Duodenal mucosa (tissue), 2 donors: ENCODE measurements at regions not wholly inside any gene's neighbourhood (a gene's known extent, or its start where the extent isn't known, plus 50 kb on each side); places are given as distances from the start of the nearest gene placed in this dataset.

Experiments
- H3K27ac ChIP-seq: one replicate; pipeline ENCODE4 v1.7.0; 2013; ENCODE audit warnings: low read depth, low read length
- H3K27me3 ChIP-seq, 2 donors: one replicate each; pipeline ENCODE4 v1.7.0; 2013; ENCODE audit warnings: low read length in 2 of 2, control low read depth in 1 of 2; ENCODE audit not compliant: insufficient read depth in 2 of 2, control insufficient read depth in 1 of 2
- H3K36me3 ChIP-seq, 2 donors: one replicate each; pipeline ENCODE4 v1.7.0; 2013; ENCODE audit warnings: low read length in 2 of 2, control low read depth in 1 of 2; ENCODE audit not compliant: insufficient read depth in 2 of 2, control insufficient read depth in 1 of 2
- H3K4me1 ChIP-seq, 2 donors: one replicate each; pipeline ENCODE4 v1.7.0; 2013; ENCODE audit warnings: low read length in 2 of 2, control low read depth in 1 of 2; ENCODE audit not compliant: insufficient read depth in 2 of 2, control insufficient read depth in 1 of 2
- H3K4me3 ChIP-seq, 2 donors: one replicate each; pipeline ENCODE4 v1.7.0; 2013; ENCODE audit warnings: low read length in 2 of 2, low read depth in 1 of 2
- H3K9ac ChIP-seq, 2 donors: one replicate each; pipeline ENCODE4 v1.7.0; 2013; ENCODE audit warnings: low read length in 2 of 2, low read depth in 1 of 2
- H3K9me3 ChIP-seq, 2 donors: one replicate each; pipeline ENCODE4 v1.7.0; 2013; ENCODE audit warnings: low read length in 2 of 2, control low read depth in 1 of 2; ENCODE audit not compliant: control insufficient read depth in 1 of 2

DNA sequence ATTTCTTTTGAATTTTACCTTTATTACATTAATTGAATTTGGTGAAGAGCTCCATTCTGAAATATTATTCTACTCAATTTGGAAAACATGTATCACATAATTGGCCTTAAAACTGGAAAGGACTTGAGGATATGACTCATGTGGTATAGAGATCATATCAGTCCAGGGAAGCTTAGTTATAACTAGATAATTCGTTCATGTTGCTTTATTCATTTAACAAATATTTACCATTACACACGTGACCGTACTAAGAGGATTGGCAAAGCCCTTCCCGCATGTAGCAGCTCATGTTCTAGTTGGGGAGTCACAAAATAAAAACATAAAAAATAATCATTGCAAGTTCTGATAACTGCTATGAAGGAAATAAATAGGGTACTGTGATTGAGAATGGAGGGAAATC, 1816.5 kb downstream of the MAT2B start:
- Histone ChIP-seq H3K36me3 (no peaks in the 10 kb centered on the region), H3K9ac (no peak overlapping the region), H3K4me1 (no peaks in the 10 kb centered on the region), H3K27ac (no peak overlapping the region), H3K4me3 (no peak overlapping the region), H3K9me3 (peaks cover 7 to 8% of the 10 kb centered on the region in 2 donors), H3K27me3 (no peaks in the 10 kb centered on the region)

DNA sequence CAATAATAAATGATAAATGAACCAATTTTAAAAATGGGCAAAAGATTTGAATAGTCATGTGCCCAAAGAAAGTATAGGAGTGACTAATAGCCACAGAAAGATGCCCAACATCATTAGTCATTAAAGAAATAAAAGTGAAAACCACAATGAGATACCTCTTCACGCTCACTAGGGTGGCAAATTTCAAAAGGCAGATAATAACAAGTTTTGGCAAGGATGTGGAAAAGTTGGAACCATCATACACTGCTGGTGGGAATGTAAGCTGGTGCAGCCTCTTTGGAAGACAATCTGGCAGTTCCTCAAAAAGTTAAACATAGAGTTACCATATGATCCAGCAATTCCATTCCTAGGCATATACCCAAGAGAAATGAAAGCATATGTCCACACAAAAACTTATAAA, 1819.8 kb downstream of the MAT2B start:
- Histone ChIP-seq H3K9me3 (peaks cover 0 to 3% of the 10 kb centered on the region in 2 donors), H3K4me1 (no peaks in the 10 kb centered on the region), H3K4me3 (no peak overlapping the region), H3K27me3 (no peaks in the 10 kb centered on the region), H3K36me3 (no peaks in the 10 kb centered on the region), H3K27ac (no peak overlapping the region), H3K9ac (no peak overlapping the region)

DNA sequence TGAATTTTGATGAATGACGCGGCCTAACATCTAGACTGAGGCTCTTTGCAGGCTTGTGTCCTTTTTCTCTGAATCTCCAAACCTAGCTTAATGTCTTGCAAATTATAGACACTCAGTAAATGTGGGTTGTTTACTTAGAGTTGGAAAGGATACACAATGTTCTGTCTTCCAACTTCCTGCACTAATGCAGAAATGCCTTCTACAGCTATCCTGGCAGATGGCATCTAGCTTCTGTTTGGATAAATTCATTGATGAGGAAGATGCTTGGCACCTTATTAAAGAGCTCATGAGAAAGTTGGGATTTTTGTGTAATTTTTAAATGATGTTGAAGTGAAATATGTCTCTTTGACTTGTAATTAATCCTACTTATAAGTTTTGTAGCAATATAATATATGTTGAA, 1822.2 kb downstream of the MAT2B start:
- H3K4me3 ChIP-seq = no peak overlapping the region
- no peaks in the 10 kb centered on the region for H3K4me1 ChIP-seq

DNA sequence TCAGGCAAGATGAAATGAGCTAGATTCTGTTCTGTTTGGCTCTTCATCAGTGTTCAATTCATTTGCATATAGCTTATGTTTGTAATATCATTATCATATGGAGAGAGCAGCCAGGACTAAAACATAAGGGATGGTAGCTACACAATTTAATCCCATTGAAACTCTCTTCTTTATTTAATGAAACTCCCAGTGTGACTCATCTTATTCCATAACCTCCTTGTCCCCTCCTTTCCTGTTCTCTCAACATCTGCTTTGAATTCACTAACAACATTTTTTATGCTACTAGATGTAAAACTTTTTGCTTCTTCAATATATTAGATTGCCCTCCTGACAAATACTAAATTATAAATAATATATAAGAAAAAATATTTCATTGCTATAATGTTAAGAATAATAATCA, 1823.4 kb downstream of the MAT2B start:
- Histone ChIP-seq H3K9ac (no peak overlapping the region), H3K27me3 (no peaks in the 10 kb centered on the region), H3K27ac (no peak overlapping the region), H3K9me3 (no peaks in the 10 kb centered on the region), H3K36me3 (no peaks in the 10 kb centered on the region), H3K4me3 (no peak overlapping the region), H3K4me1 (no peaks in the 10 kb centered on the region)

More for the DNA sequence above, 1822.2 kb downstream of the MAT2B start:
- no peak overlapping the region for H3K9ac ChIP-seq
- no peaks in the 10 kb centered on the region for H3K27me3 ChIP-seq
- H3K9me3 ChIP-seq = no peaks in the 10 kb centered on the region
- no peak overlapping the region for H3K27ac ChIP-seq
- H3K36me3 ChIP-seq = no peaks in the 10 kb centered on the region

DNA sequence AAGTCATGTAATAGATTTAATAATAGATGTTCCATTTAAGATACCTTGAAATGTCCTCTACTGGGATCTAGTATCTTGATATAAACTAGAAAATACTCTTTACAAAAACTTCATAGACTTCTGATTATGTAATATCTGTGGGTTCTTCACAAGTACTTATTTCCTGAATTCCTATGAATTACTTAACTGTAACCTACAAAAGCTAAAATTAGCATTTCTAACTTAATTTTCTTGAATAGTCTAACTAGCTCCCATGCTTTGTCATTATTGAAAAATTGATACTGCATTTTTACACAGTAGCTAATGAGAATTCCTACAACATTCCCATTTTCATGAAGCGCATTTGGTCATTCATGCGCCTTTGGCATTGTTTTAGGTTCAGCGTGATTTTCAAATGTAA, 1828.2 kb downstream of the MAT2B start:
- Histone ChIP-seq H3K9me3 (no peaks in the 10 kb centered on the region), H3K36me3 (no peaks in the 10 kb centered on the region), H3K4me3 (no peak overlapping the region), H3K9ac (no peak overlapping the region), H3K27me3 (no peaks in the 10 kb centered on the region), H3K27ac (no peak overlapping the region), H3K4me1 (no peaks in the 10 kb centered on the region)

DNA sequence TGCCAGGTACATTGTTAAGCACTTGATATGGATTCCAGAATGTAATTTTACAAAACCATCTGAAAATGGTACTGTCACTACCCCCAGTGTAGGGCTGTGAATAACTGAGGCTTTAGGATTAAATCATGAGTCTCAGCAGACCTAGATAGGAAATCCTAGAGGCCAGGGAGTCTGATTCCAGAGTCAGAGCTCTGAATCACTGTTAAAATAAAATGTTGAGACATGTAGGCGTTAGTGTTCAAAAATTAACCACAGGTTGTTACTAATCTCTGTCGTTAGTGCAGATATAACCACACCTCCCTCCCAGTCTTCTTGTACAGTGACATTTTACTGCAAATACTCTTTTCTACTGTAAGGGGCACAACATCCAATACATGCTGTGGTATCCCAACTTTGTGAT, 1828.8 kb downstream of the MAT2B start:
- no peaks in the 10 kb centered on the region for H3K36me3 ChIP-seq
- H3K27ac ChIP-seq = no peak overlapping the region
- no peaks in the 10 kb centered on the region for H3K9me3 ChIP-seq
- H3K27me3 ChIP-seq = no peaks in the 10 kb centered on the region
- no peak overlapping the region for H3K4me3 ChIP-seq
- no peaks in the 10 kb centered on the region for H3K4me1 ChIP-seq
- H3K9ac ChIP-seq = no peak overlapping the region

DNA sequence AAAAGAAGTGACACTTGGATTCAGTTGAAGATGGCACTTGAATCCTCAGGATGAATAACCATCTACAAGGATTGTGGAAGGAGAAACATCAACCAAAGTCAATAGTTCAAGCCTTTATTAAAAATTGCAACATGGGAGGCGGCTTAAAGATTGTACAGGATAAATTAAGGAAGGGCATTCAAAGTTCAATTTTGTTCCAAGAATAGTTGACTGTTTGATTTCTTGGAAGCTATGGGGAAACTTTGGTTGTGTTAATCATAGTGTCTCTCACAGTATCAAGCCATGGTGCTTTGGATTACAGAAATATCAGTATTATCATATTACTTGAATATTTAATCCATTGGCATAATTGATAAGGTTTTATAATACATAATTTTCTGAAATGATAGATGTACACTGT, 1844.3 kb downstream of the MAT2B start:
- no peaks in the 10 kb centered on the region for H3K9me3 ChIP-seq
- H3K36me3 ChIP-seq = no peaks in the 10 kb centered on the region
- H3K27me3 ChIP-seq = no peaks in the 10 kb centered on the region
- H3K4me3 ChIP-seq = no peak overlapping the region
- no peak overlapping the region for H3K9ac ChIP-seq
- H3K27ac ChIP-seq = no peak overlapping the region
- no peaks in the 10 kb centered on the region for H3K4me1 ChIP-seq

DNA sequence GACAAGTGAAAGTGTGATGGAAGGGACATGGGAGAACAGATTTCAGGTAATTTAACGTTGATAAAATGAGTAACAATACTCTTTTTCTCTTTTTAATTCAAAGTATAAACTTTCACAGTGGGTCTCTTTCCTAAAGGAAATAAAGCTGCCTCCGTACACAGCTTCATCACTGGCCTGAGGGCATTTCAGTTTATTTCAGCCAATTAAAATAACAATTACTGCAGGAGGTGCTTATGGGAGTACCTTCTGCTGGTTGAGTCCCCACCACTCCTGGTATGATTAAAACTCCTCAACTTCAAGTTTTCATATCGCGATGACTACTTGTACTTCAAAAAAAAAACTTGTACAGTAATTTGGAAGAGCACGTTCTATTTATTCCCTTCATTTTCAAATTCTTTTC, 1845.9 kb downstream of the MAT2B start:
- Histone ChIP-seq H3K36me3 (no peaks in the 10 kb centered on the region), H3K9ac (no peak overlapping the region), H3K4me3 (no peak overlapping the region)

DNA sequence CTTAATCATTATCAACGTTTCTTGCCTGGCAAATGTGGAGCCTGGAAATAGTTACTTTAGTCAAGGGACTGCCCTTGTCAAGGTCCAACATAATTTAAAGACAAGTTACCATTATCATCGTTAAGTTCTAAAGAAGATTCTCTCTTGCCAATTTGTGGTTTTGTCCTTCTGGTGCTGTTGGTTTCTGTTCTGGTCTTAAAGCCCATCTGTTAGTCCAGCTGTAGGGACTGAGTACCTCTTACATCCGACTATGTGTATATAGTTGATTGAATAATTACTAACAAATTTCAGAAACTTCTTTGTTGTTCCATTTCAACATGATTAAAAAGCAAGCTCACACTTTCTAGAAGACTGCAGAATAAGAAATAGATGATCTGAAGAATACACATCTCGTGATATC, 1854.9 kb downstream of the MAT2B start:
- Histone ChIP-seq H3K27me3 (no peaks in the 10 kb centered on the region), H3K9me3 (no peaks in the 10 kb centered on the region), H3K9ac (no peak overlapping the region), H3K27ac (no peak overlapping the region), H3K4me3 (no peak overlapping the region), H3K4me1 (no peaks in the 10 kb centered on the region), H3K36me3 (no peaks in the 10 kb centered on the region)

More for the DNA sequence above, 1845.9 kb downstream of the MAT2B start:
- Histone ChIP-seq H3K27me3 (no peaks in the 10 kb centered on the region), H3K4me1 (no peaks in the 10 kb centered on the region), H3K9me3 (no peaks in the 10 kb centered on the region), H3K27ac (no peak overlapping the region)

DNA sequence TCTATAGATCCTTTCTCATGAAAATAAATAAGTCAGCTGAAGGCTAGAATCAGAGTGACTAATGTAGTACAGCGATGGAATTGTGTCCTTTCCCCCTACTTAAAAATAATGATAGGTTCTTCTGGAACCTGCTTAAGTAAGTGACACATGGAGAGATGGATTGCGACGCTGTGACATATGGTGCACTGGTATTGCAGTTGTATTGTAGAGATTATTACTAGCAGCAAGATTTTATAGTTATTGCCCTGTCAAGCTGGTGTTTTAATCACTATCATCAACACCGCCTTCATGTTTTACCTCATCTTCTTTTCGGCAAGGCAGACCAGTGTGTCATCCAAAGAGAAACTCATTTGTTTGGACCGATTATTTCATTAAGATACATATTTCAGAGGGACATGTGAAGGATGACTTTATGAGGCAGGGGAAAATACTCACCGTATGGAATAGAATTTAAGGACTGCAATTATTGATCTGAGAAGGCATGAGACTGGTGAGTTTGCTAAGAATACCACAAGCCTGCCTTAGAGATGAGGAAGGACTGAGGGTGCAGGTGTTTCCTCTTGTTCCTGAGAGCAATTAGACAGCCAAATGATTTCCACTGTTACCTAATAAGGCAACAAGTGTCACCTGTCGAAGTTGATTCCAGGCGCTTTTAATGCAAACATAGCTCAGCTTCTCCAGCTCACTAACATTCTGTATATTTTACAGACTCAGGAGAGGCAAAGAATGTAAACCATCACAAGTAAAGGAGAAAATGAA, 1855.5 kb downstream of the MAT2B start:
- no peaks in the 10 kb centered on the region for H3K9me3 ChIP-seq
- H3K4me3 ChIP-seq = no peak overlapping the region
- no peak overlapping the region for H3K9ac ChIP-seq
- no peaks in the 10 kb centered on the region for H3K36me3 ChIP-seq
- H3K27ac ChIP-seq = no peak overlapping the region
- H3K27me3 ChIP-seq = no peaks in the 10 kb centered on the region
- H3K4me1 ChIP-seq = no peaks in the 10 kb centered on the region
